Stomach (tissue), 4 donors: ENCODE measurements at regions not wholly inside any gene's neighbourhood (a gene's known extent, or its start where the extent isn't known, plus 50 kb on each side); places are given as distances from the start of the nearest gene placed in this dataset.

Experiments used
- CTCF ChIP-seq, 7 experiments: fragments of 450-650 bp in 4 of 7; fragments of 200-600 bp in 3 of 7; sonication (generic) in 3 of 7; IDR thresholded peaks; one replicate each; pipeline ENCODE4 v1.5.1; 2016 to 2019; ENCODE audit warnings: antibody characterized with exemption in 7 of 7, control low read depth in 2 of 7, mild to moderate bottlenecking in 1 of 7
- POLR2A ChIP-seq, 4 donors: fragments of 450-650 bp; IDR thresholded peaks; one replicate each; pipeline ENCODE4 v1.6.1; 2016; ENCODE audit warnings: antibody characterized with exemption in 4 of 4, control low read depth in 2 of 4, mild to moderate bottlenecking in 1 of 4, moderate library complexity in 1 of 4
- POLR2AphosphoS5 ChIP-seq, 3 donors: sonication (generic); formaldehyde crosslinking; IDR thresholded peaks; one replicate each; pipeline ENCODE4 v1.6.1; 2016; ENCODE audit warnings: antibody characterized with exemption in 3 of 3

- TF ChIP-seq CTCF (IDR thresholded peaks at IDR 0.05) (no peak), POLR2AphosphoS5 (IDR thresholded peaks at IDR 0.05) (no peak), POLR2A (IDR thresholded peaks at IDR 0.05) (no peak)
These were observed 523.1 kb downstream of the XIRP2 start for GRCh38 chr2:167411367-167411766.
